ENCODE measurements at regions not wholly inside any gene's neighbourhood (a gene's known extent, or its start where the extent isn't known, plus 50 kb on each side); places are given as distances from the start of the nearest gene placed in this dataset.
A peak's percentile ranks its signal among the peaks of the same experiment; 100 is the strongest.

- DNase-seq, result no peak
- intact Hi-C loops (cut with DNase I), result loop anchor here (10.0 kb wide), 1 partner anchor 213 kb away; no protein-coding TSS in a partner anchor
These were observed 89.8 kb upstream of the GNAO1 start for GRCh38 chr16:56101480-56101879.

DNA sequence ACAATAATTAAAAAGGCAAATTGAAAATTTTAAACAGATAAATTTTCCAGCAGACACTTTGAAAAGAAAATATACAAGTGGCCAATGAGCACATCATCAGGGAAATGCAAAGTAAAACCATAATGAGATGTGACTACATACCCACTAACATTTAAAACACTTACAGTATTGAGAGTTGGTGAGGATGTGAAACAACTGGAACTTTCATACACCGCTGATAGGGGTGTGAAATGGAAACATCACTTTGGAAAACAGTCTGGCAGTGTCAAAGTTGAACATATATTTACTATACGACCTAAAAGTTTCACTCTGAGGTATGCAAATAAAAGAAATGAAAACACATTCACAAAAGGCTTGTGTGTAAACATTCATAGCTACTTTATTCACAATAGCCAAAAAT lies 94.0 kb upstream of the GNAO1 start:
- intact Hi-C loops (cut with DNase I), result no loop called here
- no peak for DNase-seq

DNA sequence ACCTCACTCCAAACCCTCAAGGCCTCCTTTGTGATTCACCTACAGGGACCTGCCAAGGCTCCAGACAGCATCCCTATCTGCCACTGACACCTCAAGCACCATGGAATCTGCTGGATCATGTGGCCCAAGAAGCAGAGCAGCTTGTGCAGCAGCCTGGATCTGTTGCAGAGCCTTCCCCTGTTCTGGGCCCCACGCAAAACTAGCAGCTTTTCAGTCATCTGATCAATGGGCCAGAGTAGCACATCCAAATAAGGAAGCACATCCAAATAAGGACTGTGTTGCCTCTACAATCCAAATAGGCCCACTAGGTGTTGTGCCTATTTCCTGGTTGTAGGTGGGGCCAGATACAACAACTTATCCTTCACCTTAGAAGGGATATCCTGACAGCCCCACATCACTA lies 97.1 kb upstream of the GNAO1 start:
- no peak for DNase-seq
- intact Hi-C loops (cut with DNase I), result no loop called here

DNA sequence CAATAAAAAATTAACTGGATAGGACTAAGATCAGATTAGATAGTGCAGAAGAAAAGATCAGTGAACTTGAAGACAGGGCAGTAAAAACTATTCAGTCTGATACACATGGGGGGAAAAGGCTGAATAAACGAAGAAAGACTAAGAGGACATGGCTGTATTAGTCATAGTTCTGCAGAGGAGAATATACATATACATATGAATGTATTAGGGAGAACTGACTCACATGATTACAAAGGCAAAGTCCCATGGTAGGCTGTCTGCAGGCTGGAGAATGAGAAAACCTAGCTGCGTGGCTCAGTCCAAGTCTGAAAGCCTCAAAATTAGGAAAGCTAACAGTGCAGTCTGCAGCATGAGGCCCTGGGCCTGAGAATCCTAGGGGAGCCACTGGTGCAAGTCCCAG lies 98.2 kb upstream of the GNAO1 start:
- intact Hi-C loops (cut with DNase I), result no loop called here
- DNase-seq, result no peak

GRCh38 chr16:56090076-56090475 lies 101.2 kb upstream of the GNAO1 start:
- intact Hi-C loops (cut with DNase I), result no loop called here
- DNase-seq, result no peak

- no peak for DNase-seq
- intact Hi-C loops (cut with DNase I), result no loop called here
These were observed 103.7 kb upstream of the GNAO1 start for GRCh38 chr16:56087626-56088025.

- intact Hi-C loops (cut with DNase I), result no loop called here
- no peak for DNase-seq
These were observed 109.9 kb upstream of the GNAO1 start for GRCh38 chr16:56081371-56081770.

DNA sequence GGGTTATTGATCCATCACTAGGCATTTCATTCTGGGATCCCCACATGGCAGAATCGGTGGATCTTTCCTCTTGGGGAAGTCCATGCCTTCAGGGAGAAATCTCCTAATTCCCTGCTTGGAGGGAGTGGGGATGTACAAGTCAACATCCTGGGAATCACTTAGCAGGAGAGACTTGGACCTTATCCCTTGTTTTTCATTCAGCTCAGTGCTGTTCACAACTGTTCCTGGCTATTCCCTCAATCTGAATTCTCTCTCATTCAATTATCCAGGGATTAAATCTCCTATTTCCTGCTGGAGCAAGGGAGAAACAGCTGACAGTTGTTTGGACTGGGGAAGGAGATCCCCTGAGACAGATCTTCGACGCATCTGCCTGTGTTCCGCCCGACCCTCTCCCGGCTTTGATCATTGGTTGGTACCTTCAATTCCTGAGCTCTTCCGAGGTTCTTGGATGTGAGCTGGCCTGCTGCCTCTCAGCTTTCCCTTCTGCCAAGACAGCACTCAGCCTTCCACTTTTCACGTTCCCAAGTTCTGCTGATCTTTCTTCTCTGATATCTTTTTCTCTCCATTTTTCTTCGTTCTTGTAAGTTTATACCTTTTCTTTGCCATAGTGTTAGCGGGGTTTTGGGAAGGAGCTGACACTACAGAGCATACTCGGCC lies 115.4 kb upstream of the GNAO1 start:
- no peak for DNase-seq
- intact Hi-C loops (cut with DNase I), result no loop called here

- no peak for DNase-seq
- intact Hi-C loops (cut with DNase I), result no loop called here
These were observed 117.8 kb upstream of the GNAO1 start for GRCh38 chr16:56073508-56073907.

DNA sequence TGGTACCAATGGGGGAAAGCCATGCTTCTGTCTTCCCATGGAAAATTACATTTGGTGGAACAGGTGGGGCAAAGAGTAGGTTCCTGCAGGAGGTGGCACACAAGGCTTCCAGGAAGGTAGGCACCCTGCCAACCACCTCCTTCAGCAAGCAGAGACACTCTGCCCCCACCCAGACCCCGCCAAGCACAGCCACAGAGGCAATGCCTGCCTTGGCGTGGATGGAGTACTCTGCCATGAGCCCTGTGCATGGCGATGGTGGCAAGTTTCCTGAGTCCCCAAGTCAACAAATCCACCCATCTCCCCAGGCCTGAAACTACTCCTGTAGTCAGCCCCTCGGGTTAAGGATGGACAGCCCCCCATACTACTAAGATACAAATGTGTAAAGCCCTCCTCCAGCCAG lies 119.2 kb upstream of the GNAO1 start:
- no peak for DNase-seq
- intact Hi-C loops (cut with DNase I), result no loop called here

- intact Hi-C loops (cut with DNase I), result no loop called here
- no peak for DNase-seq
These were observed 122.5 kb upstream of the GNAO1 start for GRCh38 chr16:56068816-56069215.

DNA sequence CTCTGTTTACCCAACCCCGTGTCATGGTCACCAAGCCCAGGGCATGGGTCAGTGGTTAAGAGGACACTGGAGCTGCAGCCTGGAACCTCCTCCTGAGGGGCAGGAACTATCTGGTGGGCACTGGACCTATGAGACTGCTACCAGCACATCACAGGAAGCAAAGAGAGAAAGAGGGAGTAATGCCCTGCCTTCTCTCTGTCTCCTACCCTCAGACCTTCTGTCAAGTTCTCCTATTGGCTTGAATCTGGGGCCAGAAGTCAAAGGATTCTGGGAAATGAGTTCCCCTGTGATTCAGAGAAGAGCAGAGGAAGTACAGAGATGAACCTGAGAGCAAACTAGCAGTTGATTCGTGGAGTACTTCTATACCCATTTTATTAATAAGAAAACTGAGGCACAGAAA lies 123.0 kb upstream of the GNAO1 start:
- intact Hi-C loops (cut with DNase I), result no loop called here
- no peak for DNase-seq

GRCh38 chr16:56067406-56067805 lies 123.9 kb upstream of the GNAO1 start:
- intact Hi-C loops (cut with DNase I), result no loop called here
- peak in 1 of 42 donors; percentile 16 for DNase-seq

DNA sequence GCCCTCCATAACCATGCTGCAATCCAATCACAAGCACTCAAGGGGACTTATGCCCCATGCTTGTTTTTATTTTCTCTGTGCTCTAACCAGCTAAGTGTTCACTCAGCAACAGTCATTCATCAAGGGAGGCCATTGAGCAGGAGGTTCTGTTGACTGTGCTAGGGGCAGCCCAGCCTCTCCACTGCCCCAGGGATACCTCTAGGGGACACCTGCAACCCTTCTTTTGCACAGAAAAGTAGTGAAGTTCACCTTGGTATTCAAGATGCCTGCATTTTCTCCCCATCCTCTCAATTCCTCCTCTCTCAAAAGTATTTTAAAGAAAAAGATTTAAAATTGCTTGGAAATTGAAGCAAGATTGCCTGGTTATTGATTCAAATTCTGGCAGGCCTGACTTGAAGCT lies 124.7 kb upstream of the GNAO1 start:
- DNase-seq, result no peak
- intact Hi-C loops (cut with DNase I), result no loop called here

GRCh38 chr16:56063111-56063510 lies 128.2 kb upstream of the GNAO1 start:
- no peak for DNase-seq
- intact Hi-C loops (cut with DNase I), result no loop called here

DNA sequence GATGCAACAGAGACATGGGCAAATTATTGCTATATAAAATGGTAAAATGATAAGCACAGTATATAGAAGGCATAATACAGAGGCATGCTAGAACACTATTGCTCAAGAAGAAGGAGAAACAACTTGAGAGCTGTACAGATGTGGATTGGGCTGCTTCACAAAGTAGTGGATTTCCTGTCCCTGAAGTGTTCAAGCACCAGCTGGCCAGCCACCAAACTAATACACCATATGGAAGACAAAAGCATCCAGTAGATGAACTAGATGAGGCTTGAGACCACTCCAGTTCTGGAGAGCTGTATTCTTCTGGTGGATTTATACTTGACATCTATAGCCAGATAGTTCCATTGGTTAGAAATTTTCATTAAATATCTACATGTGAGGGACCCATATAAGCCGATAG lies 134.1 kb upstream of the GNAO1 start:
- intact Hi-C loops (cut with DNase I), result no loop called here
- no peak for DNase-seq

DNA sequence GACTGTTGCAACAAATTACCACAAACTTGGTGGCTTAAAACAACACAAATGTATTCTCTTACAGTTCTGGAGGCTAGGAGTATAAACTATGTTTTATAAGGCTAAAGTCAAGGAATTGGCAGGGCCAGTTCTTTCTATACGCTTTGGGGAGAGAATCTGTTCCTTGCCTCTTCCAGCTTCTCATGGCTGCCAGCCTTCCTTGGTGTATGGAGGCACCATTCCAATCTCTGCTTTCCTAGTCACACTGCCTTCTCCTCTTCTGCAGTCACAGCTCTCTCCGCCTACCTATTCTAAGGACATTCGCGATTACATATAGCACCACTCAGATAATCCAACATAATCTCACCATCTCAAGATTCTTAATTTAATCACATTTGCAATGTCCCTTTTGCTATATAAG lies 140.4 kb upstream of the GNAO1 start:
- no peak for DNase-seq
- intact Hi-C loops (cut with DNase I), result no loop called here

DNA sequence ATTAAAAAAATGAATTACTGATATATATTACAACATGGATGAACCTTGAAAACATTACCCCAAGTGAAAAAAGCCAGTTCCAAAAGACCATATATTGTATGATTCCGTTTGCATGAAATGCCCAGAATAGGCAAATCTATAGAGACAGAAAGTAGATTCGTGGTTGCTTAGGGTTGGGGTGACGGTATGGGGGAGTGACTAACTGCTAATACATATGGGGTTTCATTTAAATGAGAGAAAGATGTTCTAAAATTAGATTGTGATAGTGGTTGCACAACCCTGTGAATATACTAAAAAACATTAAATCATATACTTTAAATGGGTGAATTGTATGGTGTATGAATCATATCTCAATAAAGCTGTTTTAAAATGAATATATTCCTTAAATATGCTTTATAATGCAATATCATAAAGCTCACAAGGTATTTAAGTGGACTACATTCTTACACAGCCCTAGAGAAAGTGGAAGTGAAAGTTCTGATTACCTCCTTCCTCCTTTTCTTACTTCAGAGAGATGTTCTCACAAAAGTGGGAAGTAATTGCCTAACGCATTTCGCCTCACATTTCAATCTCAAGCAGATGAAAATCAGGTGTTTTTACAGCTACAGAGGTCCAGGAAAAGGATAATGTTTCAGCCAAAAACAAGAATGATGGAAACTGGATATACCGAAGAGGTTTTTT lies 142.7 kb upstream of the GNAO1 start:
- intact Hi-C loops (cut with DNase I), result loop anchor here (10.0 kb wide), 1 partner anchor 276 kb away; no protein-coding TSS in a partner anchor
- DNase-seq, result no peak

DNA sequence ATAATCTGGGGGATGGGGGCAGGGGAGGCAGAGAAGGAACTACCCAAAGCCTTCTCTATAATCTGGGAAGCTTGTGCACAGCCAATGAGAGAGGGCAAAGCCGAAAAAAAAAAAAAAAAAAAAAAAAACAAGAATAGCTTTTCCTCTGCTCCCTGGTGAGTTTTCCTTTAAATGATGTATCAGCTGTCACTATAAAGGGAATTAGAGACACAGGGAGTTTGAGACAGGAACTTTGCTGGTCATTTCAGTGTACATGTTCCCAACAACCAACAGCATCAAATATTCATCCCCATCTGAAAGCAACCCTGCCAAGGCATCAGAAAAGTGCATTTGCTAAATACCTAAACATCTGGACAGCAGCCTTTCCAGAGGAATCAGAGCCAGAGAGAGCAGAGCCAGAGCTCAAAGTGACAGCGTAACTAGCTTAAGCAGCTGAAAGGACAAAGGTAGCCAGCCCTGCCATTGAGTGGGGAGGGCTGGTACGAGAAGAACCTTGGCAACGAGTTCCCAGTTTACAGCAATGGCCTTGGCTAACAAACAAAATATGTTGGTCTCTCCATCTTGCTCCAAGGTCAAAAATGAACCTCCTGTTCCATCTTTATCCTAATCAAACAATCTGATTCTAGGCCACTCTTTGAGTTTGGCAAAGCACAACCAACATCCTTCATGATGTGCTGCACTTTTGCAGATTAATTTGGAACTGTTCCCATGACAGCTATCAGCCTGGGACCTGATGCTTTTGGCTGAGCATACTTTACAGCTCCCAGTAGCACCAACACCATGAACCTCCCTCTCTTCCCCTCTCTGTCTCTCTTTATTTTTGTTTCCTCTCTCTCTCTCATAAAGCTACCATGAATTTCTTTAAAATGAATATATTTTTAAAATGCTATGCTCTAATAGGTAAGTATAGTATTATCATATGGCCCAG lies 143.7 kb upstream of the GNAO1 start:
- intact Hi-C loops (cut with DNase I), result loop anchor here (10.0 kb wide), 1 partner anchor 277 kb away; no protein-coding TSS in a partner anchor
- DNase-seq, result peak in 12 of 42 donors; percentile 4 to 46 (median 20)

- intact Hi-C loops (cut with DNase I), result loop anchor here (10.0 kb wide), 1 partner anchor 282 kb away; no protein-coding TSS in a partner anchor
- no peak for DNase-seq
These were observed 148.9 kb upstream of the GNAO1 start for GRCh38 chr16:56042416-56042815.
